CD4-positive, alpha-beta T cell (primary cell): ENCODE measurements at regions not wholly inside any gene's neighbourhood (a gene's known extent, or its start where the extent isn't known, plus 50 kb on each side); places are given as distances from the start of the nearest gene placed in this dataset.

ENCODE experiments used
- ATAC-seq: fragments of 200-7000 bp; cut with Tn5 transposase; one replicate; pipeline ENCODE4 v1.10.0; 2022; ENCODE audit warnings: mild to moderate bottlenecking; ENCODE audit not compliant: poor library complexity
- CTCF ChIA-PET: fragments of 350-600 bp; sonication (Branson Sonifier 250); formaldehyde crosslinking; loops from one replicate; lab custom pipeline; 2021; ENCODE audit warnings: antibody characterized with exemption, inconsistent platforms; lab: Charles Lee
- POLR2A ChIA-PET: fragments of 350-600 bp; sonication (Branson Sonifier 250); formaldehyde crosslinking; loops from one replicate; lab custom pipeline; 2021; ENCODE audit warnings: antibody characterized with exemption, inconsistent platforms; lab: Charles Lee
- DNase-seq, 14 experiments: peaks; one replicate each; pipeline ENCODE4 v3.0.0-alpha.2; 2013 to 2020; ENCODE audit warnings: mixed read lengths in 2 of 14
- H3K27ac ChIP-seq, 2 donors: one replicate each; pipeline versions ENCODE4 v1.5.1 to v1.7.0; 2013; ENCODE audit warnings: low read length in 2 of 2, low read depth in 1 of 2, mild to moderate bottlenecking in 1 of 2
- H3K27me3 ChIP-seq, 2 experiments: 1 replicate in 1 of 2; 2 replicates in 1 of 2; pipeline versions ENCODE4 v1.6.1 to v1.7.0; 2013; ENCODE audit warnings: low read length in 2 of 2, control low read depth in 1 of 2, mild to moderate bottlenecking in 1 of 2, moderate library complexity in 1 of 2; ENCODE audit not compliant: insufficient read depth in 2 of 2, control insufficient read depth in 1 of 2
- H3K36me3 ChIP-seq: one replicate; pipeline ENCODE4 v1.6.1; 2013; ENCODE audit warnings: low read length, control low read depth; ENCODE audit not compliant: insufficient read depth
- H3K4me1 ChIP-seq: one replicate; pipeline ENCODE4 v1.6.1; 2013; ENCODE audit warnings: low read length, control low read depth; ENCODE audit not compliant: insufficient read depth
- H3K4me3 ChIP-seq: one replicate; pipeline ENCODE4 v1.5.1; 2013; ENCODE audit warnings: mild to moderate bottlenecking, low read length, moderate library complexity
- H3K9me3 ChIP-seq, 2 experiments: 1 replicate in 1 of 2; 2 replicates in 1 of 2; pipeline versions ENCODE4 v1.6.1 to v1.7.0; 2013; ENCODE audit warnings: low read length in 2 of 2, mild to moderate bottlenecking in 2 of 2, control low read depth in 1 of 2, moderate library complexity in 1 of 2; ENCODE audit not compliant: control insufficient read depth in 1 of 2, insufficient read depth in 1 of 2
- H3K27ac Mint-ChIP-seq: one replicate; pipeline ENCODE4 v1.8.0; 2020; ENCODE audit warnings: mixed read lengths
- H3K27me3 Mint-ChIP-seq: one replicate; pipeline ENCODE4 v1.8.0; 2021; ENCODE audit warnings: mixed read lengths
- H3K36me3 Mint-ChIP-seq: one replicate; pipeline ENCODE4 v1.8.0; 2021; ENCODE audit warnings: low read depth, mixed read lengths
- H3K4me1 Mint-ChIP-seq: one replicate; pipeline ENCODE4 v1.8.0; 2021; ENCODE audit warnings: low read depth, mixed read lengths
- H3K4me3 Mint-ChIP-seq: one replicate; pipeline ENCODE4 v1.8.0; 2020; ENCODE audit warnings: mild to moderate bottlenecking, mixed read lengths
- H3K9me3 Mint-ChIP-seq: one replicate; pipeline ENCODE4 v1.8.0; 2020; ENCODE audit warnings: mixed read lengths
- CTCF ChIP-seq: fragments of 200-600 bp; IDR thresholded peaks from one replicate; pipeline ENCODE4 v1.8.0; 2022; ENCODE audit warnings: antibody characterized with exemption, mild to moderate bottlenecking
- intact Hi-C, 2 experiments: fragments of 100-400 bp; cut with DNase I in 1 of 2; cut with micrococcal nuclease in 1 of 2; formaldehyde crosslinking; loops; one replicate each; pipeline versions ENCODE4 v1.15.1 to v1.9.0; 2023 to 2025; cut with DNase I, micrococcal nuclease

GRCh38 chr21:27291006-27291405 lies 324.1 kb upstream of the ADAMTS5 start:
- Mint-ChIP-seq H3K36me3 (no peaks in the 10 kb centered on the region), H3K4me1 (no peaks in the 10 kb centered on the region), H3K27ac (no peak overlapping the region), H3K9me3 (peaks cover 10% of the 10 kb centered on the region), H3K4me3 (no peak overlapping the region), H3K27me3 (no peaks in the 10 kb centered on the region)
- no peak for TF ChIP-seq CTCF
- POLR2A ChIA-PET = no interaction called here
- intact Hi-C loops = no loop called here
- no peak for DNase-seq
- H3K9me3 ChIP-seq = no peaks in the 10 kb centered on the region
- ATAC-seq = no peak
- H3K27me3 ChIP-seq = no peaks in the 10 kb centered on the region
- H3K27ac ChIP-seq = no peak overlapping the region
- CTCF ChIA-PET = no interaction called here
- H3K4me3 ChIP-seq = no peak overlapping the region
- H3K36me3 ChIP-seq = no peaks in the 10 kb centered on the region
- H3K4me1 ChIP-seq = no peaks in the 10 kb centered on the region

GRCh38 chr21:27290028-27290427 lies 323.1 kb upstream of the ADAMTS5 start:
- ChIA-PET CTCF (no interaction called here), POLR2A (no interaction called here)
- H3K27me3 ChIP-seq = no peaks in the 10 kb centered on the region
- H3K4me1 ChIP-seq = no peaks in the 10 kb centered on the region
- Mint-ChIP-seq H3K36me3 (no peaks in the 10 kb centered on the region), H3K9me3 (peaks cover 6% of the 10 kb centered on the region), H3K4me1 (no peaks in the 10 kb centered on the region), H3K27ac (no peak overlapping the region), H3K4me3 (no peak overlapping the region), H3K27me3 (no peaks in the 10 kb centered on the region)
- no peak overlapping the region for H3K27ac ChIP-seq
- H3K4me3 ChIP-seq = no peak overlapping the region
- DNase-seq (no peak), ATAC-seq (no peak)
- no peaks in the 10 kb centered on the region for H3K9me3 ChIP-seq
- intact Hi-C loops = no loop called here
- H3K36me3 ChIP-seq = no peaks in the 10 kb centered on the region
- TF ChIP-seq CTCF = no peak

- intact Hi-C loops = no loop called here
- Mint-ChIP-seq H3K9me3 (peaks cover 3% of the 10 kb centered on the region), H3K36me3 (no peaks in the 10 kb centered on the region), H3K27ac (no peak overlapping the region), H3K4me3 (no peak overlapping the region), H3K4me1 (no peaks in the 10 kb centered on the region), H3K27me3 (no peaks in the 10 kb centered on the region)
- H3K4me1 ChIP-seq = no peaks in the 10 kb centered on the region
- H3K4me3 ChIP-seq = no peak overlapping the region
- ATAC-seq (no peak), DNase-seq (no peak)
- ChIA-PET POLR2A (no interaction called here), CTCF (no interaction called here)
- H3K27me3 ChIP-seq = no peaks in the 10 kb centered on the region
- no peaks in the 10 kb centered on the region for H3K9me3 ChIP-seq
- H3K36me3 ChIP-seq = no peaks in the 10 kb centered on the region
- no peak for TF ChIP-seq CTCF
- H3K27ac ChIP-seq = no peak overlapping the region
These were observed 319.9 kb upstream of the ADAMTS5 start for GRCh38 chr21:27286760-27287159.
